ENCODE measurements at regions not wholly inside any gene's neighbourhood (a gene's known extent, or its start where the extent isn't known, plus 50 kb on each side); places are given as distances from the start of the nearest gene placed in this dataset.
"Not testable (repeated sequence)": the region's sequence is repeated elsewhere in the genome, so short reads cannot be mapped to it uniquely, and the experiment has no call there.

GRCh38 chr6:164078532-164079274 lies 664.2 kb downstream of the QKI start:
- Histone ChIP-seq H3K27ac (ENCODE audit: low read depth, low read length) (no peak overlapping the region), H3K4me3 (ENCODE audit: insufficient read depth, low read length, poor library complexity, severe bottlenecking) (no peak overlapping the region), H3F3A (ENCODE audit: insufficient read depth) (no peaks in the 10 kb centered on the region; the same call in 1 of the 2 replicates), H2AFZ (ENCODE audit: low read depth, low read length, severe bottlenecking) (no peak overlapping the region), H3K4me2 (ENCODE audit: low read depth, low read length, poor library complexity, severe bottlenecking) (no peak overlapping the region), H3K9ac (ENCODE audit: low read length) (no peak overlapping the region), H3K9me2 (replicated peaks; ENCODE audit: insufficient read depth, low read length) (no peaks in the 10 kb centered on the region), H3K27me3 (ENCODE audit: low read length) (no peaks in the 10 kb centered on the region; the same call in 1 of the 2 replicates), H3K79me2 (ENCODE audit: insufficient read depth, low read length) (no peaks in the 10 kb centered on the region), H3K9me3 (ENCODE audit: insufficient read depth, low read length) (peaks cover 5% of the 10 kb centered on the region; the same call in 1 of the 2 replicates), H4K20me1 (ENCODE audit: low read depth, low read length) (no peaks in the 10 kb centered on the region), H3K36me3 (ENCODE audit: low read length) (no peaks in the 10 kb centered on the region)
- TF ChIP-seq EZH2phosphoT487 (conservative IDR thresholded peaks at IDR 0.05; ENCODE audit: low read length) (no peak), CTCF (IDR thresholded peaks at IDR 0.05; ENCODE audit: insufficient read depth, low read length, poor library complexity, severe bottlenecking) (no peak)

- not testable (repeated sequence) for H3F3A ChIP-seq (ENCODE audit: insufficient read depth); H2AFZ ChIP-seq (ENCODE audit: low read depth, low read length, severe bottlenecking); H3K9me3 ChIP-seq (ENCODE audit: insufficient read depth, low read length); H3K27ac ChIP-seq (ENCODE audit: low read depth, low read length); H3K9ac ChIP-seq (ENCODE audit: low read length); H3K4me2 ChIP-seq (ENCODE audit: low read depth, low read length, poor library complexity, severe bottlenecking); H3K4me3 ChIP-seq (ENCODE audit: insufficient read depth, low read length, poor library complexity, severe bottlenecking); H3K79me2 ChIP-seq (ENCODE audit: insufficient read depth, low read length); H3K27me3 ChIP-seq (ENCODE audit: low read length); H4K20me1 ChIP-seq (ENCODE audit: low read depth, low read length); H3K9me2 ChIP-seq (replicated peaks; ENCODE audit: insufficient read depth, low read length); H3K36me3 ChIP-seq (ENCODE audit: low read length)
Measured at GRCh38 chr6:164076818-164077532, 662.5 kb downstream of the QKI start.

- Histone ChIP-seq H3K27me3 (ENCODE audit: low read length) (no peaks in the 10 kb centered on the region; the same call in 1 of the 2 replicates), H3K9me3 (ENCODE audit: insufficient read depth, low read length) (peaks cover 5% of the 10 kb centered on the region; the same call in 1 of the 2 replicates), H3K9me2 (replicated peaks; ENCODE audit: insufficient read depth, low read length) (no peaks in the 10 kb centered on the region), H3K4me3 (ENCODE audit: insufficient read depth, low read length, poor library complexity, severe bottlenecking) (no peak overlapping the region), H2AFZ (ENCODE audit: low read depth, low read length, severe bottlenecking) (no peak overlapping the region), H3K4me2 (ENCODE audit: low read depth, low read length, poor library complexity, severe bottlenecking) (no peak overlapping the region), H3F3A (ENCODE audit: insufficient read depth) (no peaks in the 10 kb centered on the region; the same call in 1 of the 2 replicates), H3K36me3 (ENCODE audit: low read length) (no peaks in the 10 kb centered on the region), H3K9ac (ENCODE audit: low read length) (no peak overlapping the region), H3K27ac (ENCODE audit: low read depth, low read length) (no peak overlapping the region), H3K79me2 (ENCODE audit: insufficient read depth, low read length) (no peaks in the 10 kb centered on the region), H4K20me1 (ENCODE audit: low read depth, low read length) (no peaks in the 10 kb centered on the region)
- TF ChIP-seq CTCF (IDR thresholded peaks at IDR 0.05; ENCODE audit: insufficient read depth, low read length, poor library complexity, severe bottlenecking), result no peak
- TF ChIP-seq EZH2phosphoT487 (conservative IDR thresholded peaks at IDR 0.05; ENCODE audit: low read length), result no peak
Measured at GRCh38 chr6:164075981-164076615, 661.6 kb downstream of the QKI start.
